ENCODE measurements at regions not wholly inside any gene's neighbourhood (a gene's known extent, or its start where the extent isn't known, plus 50 kb on each side); places are given as distances from the start of the nearest gene placed in this dataset.
A peak's percentile ranks its signal among the peaks of the same experiment; 100 is the strongest.

DNA sequence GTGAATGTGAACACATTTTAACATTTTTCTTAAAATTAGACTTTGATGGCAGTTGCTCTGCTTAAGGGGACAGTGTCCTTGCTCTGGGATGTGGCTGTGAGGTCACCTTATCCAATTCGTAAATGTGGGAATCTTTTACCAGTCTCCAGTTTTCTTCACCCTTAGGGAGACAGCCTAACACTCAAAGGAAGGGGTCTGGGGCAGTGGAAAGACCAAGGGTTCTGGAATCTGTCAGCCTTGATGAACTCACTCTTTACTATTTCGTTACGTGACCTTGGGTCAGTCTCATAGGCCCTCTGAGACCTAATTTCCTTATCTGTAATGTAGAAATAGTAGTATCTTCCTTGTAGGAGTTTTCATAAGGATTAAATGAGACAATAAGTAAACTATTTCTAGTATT, 245.6 kb upstream of the ATP2B1 start:
- Mint-ChIP-seq H3K27me3 (no peaks in the 10 kb centered on the region), H3K4me3 (no peak overlapping the region), H3K9me3 (no peaks in the 10 kb centered on the region), H3K27ac (no peak overlapping the region), H3K4me1 (peaks cover 32% of the 10 kb centered on the region), H3K36me3 (ENCODE audit: low read depth) (peaks cover 3% of the 10 kb centered on the region)
- TF ChIP-seq, protein P1, sequence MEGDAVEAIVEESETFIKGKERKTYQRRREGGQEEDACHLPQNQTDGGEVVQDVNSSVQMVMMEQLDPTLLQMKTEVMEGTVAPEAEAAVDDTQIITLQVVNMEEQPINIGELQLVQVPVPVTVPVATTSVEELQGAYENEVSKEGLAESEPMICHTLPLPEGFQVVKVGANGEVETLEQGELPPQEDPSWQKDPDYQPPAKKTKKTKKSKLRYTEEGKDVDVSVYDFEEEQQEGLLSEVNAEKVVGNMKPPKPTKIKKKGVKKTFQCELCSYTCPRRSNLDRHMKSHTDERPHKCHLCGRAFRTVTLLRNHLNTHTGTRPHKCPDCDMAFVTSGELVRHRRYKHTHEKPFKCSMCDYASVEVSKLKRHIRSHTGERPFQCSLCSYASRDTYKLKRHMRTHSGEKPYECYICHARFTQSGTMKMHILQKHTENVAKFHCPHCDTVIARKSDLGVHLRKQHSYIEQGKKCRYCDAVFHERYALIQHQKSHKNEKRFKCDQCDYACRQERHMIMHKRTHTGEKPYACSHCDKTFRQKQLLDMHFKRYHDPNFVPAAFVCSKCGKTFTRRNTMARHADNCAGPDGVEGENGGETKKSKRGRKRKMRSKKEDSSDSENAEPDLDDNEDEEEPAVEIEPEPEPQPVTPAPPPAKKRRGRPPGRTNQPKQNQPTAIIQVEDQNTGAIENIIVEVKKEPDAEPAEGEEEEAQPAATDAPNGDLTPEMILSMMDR (IDR thresholded peaks at IDR 0.05) = no peak
- intact Hi-C loops (cut with micrococcal nuclease) = loop anchor here (5.0 to 10.0 kb wide), 2 partner anchors 602 to 789 kb away; partner anchors contain the start of gene DUSP6
- CTCF ChIA-PET = no interaction called here
- no peak for DNase-seq
- POLR2A ChIA-PET = interaction anchor here (0.5 to 1.1 kb wide), 2 partner anchors 246 to 257 kb away, joined by 3 to 6 read pairs; partner anchors contain the start of gene ATP2B1
- no peak for ATAC-seq (ENCODE audit: low read depth)

DNA sequence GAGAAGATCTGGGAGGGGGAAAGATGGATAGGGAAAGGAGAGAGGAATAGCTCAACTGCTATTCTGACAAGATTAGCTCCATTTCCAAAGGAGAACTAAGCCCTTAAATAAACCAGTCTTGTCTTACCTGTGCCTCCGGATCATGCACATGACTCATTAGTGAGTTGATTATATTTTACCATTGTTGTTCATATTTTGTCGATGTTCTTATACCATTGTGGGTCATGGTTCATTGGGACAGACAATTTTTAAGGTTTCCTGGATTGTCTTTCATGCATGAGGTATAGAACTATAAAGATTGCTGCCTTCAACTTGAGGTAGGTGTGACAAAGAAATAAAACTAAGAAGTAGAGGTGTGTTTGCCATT, 243.0 kb upstream of the ATP2B1 start:
- DNase-seq = no peak
- Mint-ChIP-seq H3K9me3 (no peaks in the 10 kb centered on the region), H3K36me3 (ENCODE audit: low read depth) (peaks cover 3% of the 10 kb centered on the region), H3K4me1 (peaks cover 56% of the 10 kb centered on the region), H3K27ac (peak overlapping the region; percentile 90), H3K27me3 (no peaks in the 10 kb centered on the region), H3K4me3 (peak overlapping the region; percentile 24)
- no peak for ATAC-seq (ENCODE audit: low read depth)
- intact Hi-C loops (cut with micrococcal nuclease) = loop anchor here (2.0 to 10.0 kb wide), 3 partner anchors 151 to 787 kb away; partner anchors contain the start of gene DUSP6
- TF ChIP-seq, protein P1 (IDR thresholded peaks at IDR 0.05) = no peak
- ChIA-PET POLR2A (interaction anchor here (0.6 to 6.0 kb wide), 9 partner anchors 12 to 242 kb away, joined by 3 to 62 read pairs (median 6); partner anchors contain the start of gene ATP2B1), CTCF (interaction anchor here (0.6 to 2.6 kb wide), 5 partner anchors 9 to 307 kb away, joined by 3 to 15 read pairs (median 15); partner anchors contain the start of gene ATP2B1)

DNA sequence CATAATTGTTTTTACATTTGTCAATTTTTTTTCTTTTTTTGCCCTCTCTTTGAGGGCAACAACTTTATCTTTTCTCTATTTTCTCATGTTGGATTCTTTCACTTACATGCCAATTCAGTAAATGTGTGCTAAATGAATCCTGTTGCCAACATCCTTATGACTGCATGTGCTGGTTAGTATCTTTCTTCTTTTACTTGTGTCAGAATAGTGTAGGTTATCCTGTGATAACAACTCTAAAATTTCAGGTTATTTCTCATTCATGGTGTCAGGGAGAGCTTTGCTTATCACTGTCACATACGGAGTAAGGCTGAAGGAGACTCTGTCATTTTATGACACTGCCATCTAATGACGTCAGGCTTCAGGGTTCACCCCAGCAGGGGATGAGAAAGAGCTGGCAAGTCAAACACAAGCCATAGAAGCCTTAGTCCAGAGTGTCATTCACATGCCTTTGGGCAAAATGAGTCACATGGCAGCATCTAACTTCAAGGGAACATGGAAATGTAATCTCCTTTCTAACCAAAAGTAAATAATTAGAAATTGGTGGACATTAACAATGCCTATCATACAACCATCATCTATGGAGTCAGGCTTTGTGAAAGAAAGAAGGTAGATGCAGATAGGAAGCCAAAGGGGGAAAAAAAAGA, 242.5 kb upstream of the ATP2B1 start:
- peak; percentile 51 for ATAC-seq (ENCODE audit: low read depth)
- TF ChIP-seq, protein P1 (IDR thresholded peaks at IDR 0.05) = no peak
- no peak for DNase-seq
- intact Hi-C loops (cut with micrococcal nuclease) = loop anchor here (2.0 to 10.0 kb wide), 3 partner anchors 152 to 786 kb away; partner anchors contain the start of gene DUSP6
- H3K36me3 Mint-ChIP-seq (ENCODE audit: low read depth) = peaks cover 3% of the 10 kb centered on the region
- peaks cover 56% of the 10 kb centered on the region for H3K4me1 Mint-ChIP-seq
- no peaks in the 10 kb centered on the region for H3K9me3 Mint-ChIP-seq
- ChIA-PET POLR2A (interaction anchor here (1.0 to 6.0 kb wide), 12 partner anchors 9 to 242 kb away, joined by 3 to 62 read pairs (median 4); partner anchors contain the start of gene ATP2B1), CTCF (interaction anchor here (0.6 to 2.6 kb wide), 8 partner anchors 9 to 407 kb away, joined by 3 to 15 read pairs (median 6); partner anchors contain the start of gene ATP2B1)
- peak overlapping the region; percentile 90 for H3K27ac Mint-ChIP-seq
- H3K27me3 Mint-ChIP-seq = no peaks in the 10 kb centered on the region
- H3K4me3 Mint-ChIP-seq = peak overlapping the region; percentile 36

DNA sequence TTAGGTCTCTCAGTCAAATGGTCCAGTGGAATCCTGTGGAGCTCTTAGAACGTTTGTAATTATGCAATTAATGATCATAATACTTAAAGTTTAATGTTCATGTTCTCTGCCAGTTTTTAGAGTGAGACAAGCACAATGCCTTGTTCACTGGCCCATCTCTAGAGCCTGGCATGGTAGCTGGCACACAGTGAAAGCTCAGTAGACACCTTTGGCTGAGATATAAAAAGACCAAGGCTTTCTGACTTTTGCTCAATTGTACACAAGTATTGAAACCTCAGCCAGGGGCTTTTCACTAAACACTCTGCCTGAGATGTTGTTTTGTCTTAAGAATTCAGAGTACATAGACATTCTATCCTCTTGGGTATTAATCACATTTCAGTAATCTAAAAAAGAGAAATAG, 241.8 kb upstream of the ATP2B1 start:
- Mint-ChIP-seq H3K9me3 (no peaks in the 10 kb centered on the region), H3K4me3 (peak overlapping the region; percentile 64), H3K27me3 (no peaks in the 10 kb centered on the region), H3K4me1 (peaks cover 60% of the 10 kb centered on the region), H3K27ac (peak overlapping the region; percentile 90), H3K36me3 (ENCODE audit: low read depth) (peaks cover 3% of the 10 kb centered on the region)
- TF ChIP-seq, protein P1 (IDR thresholded peaks at IDR 0.05) = no peak
- POLR2A ChIA-PET = interaction anchor here (0.8 to 6.0 kb wide), 14 partner anchors 10 to 272 kb away, joined by 3 to 62 read pairs (median 4); partner anchors contain the start of gene ATP2B1
- ATAC-seq (ENCODE audit: low read depth) (peak; percentile 35), DNase-seq (no peak)
- intact Hi-C loops (cut with micrococcal nuclease) = loop anchor here (1.0 to 10.0 kb wide), 11 partner anchors 10 to 786 kb away; partner anchors contain the start of gene DUSP6
- CTCF ChIA-PET = interaction anchor here (0.7 to 2.6 kb wide), 13 partner anchors 10 to 915 kb away, joined by 3 to 15 read pairs (median 4); partner anchors contain the start of gene ATP2B1

Data from activated B cell treated with CpG ODN at 0.5 μM for 24 hours (primary cell).